ENCODE measurements at regions not wholly inside any gene's neighbourhood (a gene's known extent, or its start where the extent isn't known, plus 50 kb on each side); places are given as distances from the start of the nearest gene placed in this dataset.

GRCh38 chr16:76816475-76816874 lies 374.5 kb upstream of the MON1B start:
- TF ChIP-seq, protein P1, sequence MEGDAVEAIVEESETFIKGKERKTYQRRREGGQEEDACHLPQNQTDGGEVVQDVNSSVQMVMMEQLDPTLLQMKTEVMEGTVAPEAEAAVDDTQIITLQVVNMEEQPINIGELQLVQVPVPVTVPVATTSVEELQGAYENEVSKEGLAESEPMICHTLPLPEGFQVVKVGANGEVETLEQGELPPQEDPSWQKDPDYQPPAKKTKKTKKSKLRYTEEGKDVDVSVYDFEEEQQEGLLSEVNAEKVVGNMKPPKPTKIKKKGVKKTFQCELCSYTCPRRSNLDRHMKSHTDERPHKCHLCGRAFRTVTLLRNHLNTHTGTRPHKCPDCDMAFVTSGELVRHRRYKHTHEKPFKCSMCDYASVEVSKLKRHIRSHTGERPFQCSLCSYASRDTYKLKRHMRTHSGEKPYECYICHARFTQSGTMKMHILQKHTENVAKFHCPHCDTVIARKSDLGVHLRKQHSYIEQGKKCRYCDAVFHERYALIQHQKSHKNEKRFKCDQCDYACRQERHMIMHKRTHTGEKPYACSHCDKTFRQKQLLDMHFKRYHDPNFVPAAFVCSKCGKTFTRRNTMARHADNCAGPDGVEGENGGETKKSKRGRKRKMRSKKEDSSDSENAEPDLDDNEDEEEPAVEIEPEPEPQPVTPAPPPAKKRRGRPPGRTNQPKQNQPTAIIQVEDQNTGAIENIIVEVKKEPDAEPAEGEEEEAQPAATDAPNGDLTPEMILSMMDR (IDR thresholded peaks at IDR 0.05; ENCODE audit: insufficient read depth, low read depth, low read length): no peak
- no peak for TF ChIP-seq EZH2 (IDR thresholded peaks at IDR 0.05; ENCODE audit: insufficient read depth, low read length)

All from astrocyte (in vitro differentiated cells and primary cell).